Epidermal melanocyte (primary cell): ENCODE measurements at regions not wholly inside any gene's neighbourhood (a gene's known extent, or its start where the extent isn't known, plus 50 kb on each side); places are given as distances from the start of the nearest gene placed in this dataset.
"Not testable (repeated sequence)": the region's sequence is repeated elsewhere in the genome, so short reads cannot be mapped to it uniquely, and the experiment has no call there.

Experiments
- DNase-seq: peaks from one replicate; pipeline ENCODE4 v3.0.0; 2011; ENCODE audit warnings: low spot score; ENCODE audit not compliant: insufficient read length

DNA sequence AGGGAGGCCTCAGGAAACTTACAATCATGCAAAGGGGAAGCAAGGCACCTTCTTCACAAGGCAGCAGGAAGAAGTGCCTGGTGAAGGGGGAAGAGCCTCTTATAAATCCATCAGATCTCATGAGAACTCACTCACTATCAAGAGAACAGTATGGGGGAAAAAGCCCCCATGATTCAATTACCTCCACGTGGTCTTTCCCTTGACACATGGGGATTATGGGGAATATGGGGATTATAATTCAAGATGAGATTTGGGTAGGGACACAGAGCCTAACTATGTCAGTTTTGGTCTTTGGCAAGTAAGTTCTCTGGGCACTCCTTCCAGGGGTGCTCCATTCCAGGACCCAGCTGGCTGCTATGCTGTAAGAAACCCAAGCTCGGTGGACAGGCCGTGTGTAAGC, 275.3 kb upstream of the TUT7 start:
- no peak for DNase-seq

DNA sequence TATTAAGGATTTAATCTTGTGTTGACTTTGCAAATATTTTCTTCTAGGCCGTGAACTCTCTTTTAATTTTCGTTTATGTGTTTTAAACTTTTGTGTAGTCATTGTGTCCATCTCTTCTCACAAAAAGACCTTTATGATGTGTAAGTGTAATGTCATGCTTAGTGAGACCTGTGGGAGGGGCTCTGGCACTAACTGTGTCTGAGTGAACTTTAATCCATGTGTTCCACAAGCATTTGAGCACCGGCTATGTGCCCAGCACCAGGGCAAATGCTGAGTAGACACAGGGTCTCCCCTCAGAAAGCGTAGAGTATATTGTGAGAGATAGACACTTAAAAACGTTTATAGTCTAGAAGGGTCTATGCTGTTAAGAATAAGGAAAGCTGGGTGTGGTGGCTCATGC, 272.6 kb upstream of the TUT7 start:
- DNase-seq, result no peak

DNA sequence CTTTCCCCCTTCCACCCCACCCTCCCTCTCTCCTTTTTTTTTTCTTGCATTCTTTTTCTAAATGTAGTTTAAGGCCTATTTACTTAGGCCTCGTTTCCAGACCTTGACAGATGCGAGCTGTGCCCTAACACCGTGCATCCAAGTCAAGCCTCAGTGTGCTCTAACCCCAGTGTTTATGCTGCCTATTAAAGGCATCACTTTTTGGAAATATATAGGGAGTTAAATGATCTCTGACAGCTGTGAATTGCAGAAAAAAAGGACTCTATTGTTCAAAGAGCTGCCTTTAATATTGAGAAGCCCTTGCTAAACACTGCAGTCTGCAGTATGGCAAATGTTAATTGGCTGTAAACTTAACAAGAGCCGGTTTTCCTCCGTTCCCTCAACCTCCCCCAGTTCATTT, 270.4 kb upstream of the TUT7 start:
- DNase-seq, result no peak

DNA sequence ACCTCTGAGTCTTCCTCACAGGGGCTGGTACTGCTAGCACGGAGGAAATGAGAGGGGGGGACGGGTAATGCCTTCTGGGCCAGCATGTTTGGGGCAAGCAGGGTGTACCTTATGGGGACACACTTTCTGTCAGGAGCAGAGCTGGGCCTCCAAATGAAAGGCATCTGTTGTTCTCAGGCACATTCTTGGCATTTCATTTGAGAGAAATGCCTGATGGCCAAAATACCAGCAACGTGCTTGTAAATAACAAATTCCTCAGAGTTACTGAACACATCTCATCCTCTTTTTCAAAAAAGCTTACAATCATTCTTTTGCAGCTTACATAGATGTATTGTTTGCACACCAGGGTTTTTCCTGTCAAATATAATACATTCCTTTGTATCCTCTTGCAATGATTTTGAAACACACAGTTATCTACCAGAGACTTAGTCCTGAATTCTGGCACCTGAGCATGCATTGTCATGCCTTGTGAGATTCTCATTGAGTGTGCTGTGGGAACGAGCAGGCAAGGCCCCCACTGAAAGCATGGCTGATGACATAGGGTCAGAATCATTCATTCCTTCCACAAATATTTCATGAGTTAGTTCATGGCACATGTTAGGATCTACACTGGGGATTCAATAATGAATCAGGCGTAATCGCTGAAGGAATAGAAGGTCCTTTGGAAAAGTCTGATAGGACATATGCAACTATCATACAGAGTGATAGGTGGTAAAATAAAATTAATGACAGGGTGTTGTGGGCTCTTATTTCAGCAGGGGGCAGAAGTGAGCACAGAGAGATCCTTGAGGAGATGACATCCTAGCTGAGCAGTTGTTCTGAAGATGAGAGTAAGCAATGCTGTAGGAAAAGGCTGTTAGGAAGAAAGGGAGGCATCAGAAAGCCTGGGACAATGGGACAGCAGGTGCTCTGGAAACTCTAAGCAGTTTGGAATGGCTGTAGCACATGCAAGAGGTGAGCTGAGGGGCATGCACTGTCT, 260.9 kb upstream of the TUT7 start:
- DNase-seq, result no peak

DNA sequence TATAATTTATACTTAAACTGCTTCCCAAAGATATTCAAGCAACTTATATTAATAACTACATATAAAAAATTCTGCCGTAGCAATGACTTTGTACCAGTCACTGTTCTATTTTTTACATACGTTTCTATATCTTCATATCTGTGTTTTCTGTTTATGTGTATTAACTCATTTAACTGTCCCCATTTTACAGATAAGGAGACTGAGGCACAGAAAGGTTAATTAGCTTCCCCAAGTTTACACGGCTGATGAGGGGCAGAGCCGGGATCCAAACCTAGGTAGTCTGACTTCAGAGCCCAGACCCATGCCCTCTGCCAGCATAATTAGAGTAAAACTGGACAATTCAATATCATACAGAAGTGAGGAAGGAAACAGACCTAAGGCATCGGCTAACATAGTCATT, 259.7 kb upstream of the TUT7 start:
- DNase-seq, result no peak

DNA sequence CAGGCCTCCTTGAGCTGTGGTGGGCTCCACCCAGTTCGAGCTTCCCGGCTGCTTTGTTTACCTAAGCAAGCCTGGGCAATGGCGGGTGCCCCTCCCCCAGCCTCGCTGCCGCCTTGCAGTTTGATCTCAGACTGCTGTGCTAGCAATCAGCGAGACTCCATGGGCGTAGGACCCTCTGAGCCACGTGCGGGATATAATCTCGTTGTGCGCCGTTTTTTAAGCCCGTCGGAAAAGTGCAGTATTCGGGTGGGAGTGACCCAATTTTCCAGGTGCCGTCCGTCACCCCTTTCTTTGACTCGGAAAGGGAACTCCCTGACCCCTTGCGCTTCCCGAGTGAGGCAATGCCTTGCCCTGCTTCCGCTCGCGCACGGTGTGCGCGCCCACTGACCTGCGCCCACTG, 257.3 kb upstream of the TUT7 start:
- not testable (repeated sequence) for DNase-seq

DNA sequence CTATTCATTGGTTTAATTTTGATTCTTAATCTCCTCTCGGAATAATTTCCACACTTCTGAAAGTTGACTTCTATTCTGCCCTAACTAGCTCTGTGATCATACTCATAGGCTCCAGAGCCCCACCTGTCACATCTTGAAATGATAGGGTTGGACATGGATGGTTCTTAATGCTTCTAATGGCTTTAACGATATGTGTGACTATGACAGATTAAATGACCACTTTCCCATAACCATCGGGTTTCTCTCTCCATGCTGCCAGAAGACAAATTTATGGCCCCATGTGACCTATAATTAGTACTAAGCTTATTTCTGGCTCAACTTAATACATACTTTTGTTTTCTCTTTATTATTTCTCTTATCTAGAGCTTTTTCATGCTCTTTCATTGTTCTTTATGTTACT, 251.1 kb upstream of the TUT7 start:
- DNase-seq, result no peak

DNA sequence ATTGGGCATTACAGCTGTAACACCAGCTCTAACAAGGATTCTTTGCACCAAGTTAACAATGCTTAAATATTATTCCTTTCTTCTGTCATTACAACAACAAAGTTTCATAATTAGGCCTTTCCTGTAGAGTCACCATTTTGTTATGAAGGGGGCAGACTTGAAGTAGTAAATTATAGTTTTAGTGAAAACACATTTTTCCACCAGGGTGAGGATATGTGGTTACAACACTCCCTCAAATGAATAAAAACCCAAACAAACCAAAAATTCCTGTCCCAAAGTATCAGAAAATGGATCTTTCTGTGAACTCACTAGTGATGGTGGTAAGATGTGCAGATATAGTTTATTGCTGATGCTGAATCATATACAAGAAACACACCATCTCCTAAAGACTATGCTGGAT, 250.5 kb upstream of the TUT7 start:
- peak; percentile 34 for DNase-seq

DNA sequence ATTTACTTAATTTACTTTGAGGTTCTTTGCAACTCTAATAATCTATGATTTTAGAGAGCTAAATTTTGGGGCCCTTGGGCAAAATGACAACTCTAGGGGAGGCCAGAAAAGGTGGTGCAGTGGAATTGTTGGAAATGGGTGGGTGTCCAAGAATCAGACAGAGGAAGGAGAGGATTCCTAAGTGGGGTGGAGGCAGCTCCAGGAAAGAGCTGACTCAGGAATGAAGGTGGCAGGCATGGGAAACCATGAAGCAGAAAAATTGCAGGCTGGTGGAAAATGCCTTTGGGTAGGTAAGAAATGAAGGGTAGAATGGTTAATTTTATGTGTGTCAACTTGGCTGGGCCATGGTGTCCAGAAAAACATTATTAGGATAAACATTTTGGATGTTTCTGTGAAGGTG, 248.5 kb upstream of the TUT7 start:
- DNase-seq, result no peak

DNA sequence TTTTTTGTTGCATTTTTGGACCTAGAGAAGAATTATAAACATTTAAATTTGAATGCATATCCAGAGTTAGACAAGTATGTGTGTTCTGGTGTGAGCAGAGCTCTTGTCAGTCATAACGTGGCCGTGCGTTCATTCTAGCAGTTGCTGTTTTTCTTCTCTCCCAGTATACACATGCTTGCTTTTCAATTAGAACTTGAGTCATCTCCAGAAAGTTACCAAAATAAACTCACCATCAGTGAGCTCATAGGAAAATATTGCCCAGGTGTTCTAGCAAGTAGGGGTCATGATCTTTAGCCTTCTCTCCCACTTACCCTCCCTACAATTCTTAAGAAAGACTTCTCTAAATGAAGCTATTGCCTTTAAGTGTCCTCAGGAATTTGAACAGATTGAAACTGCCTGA, 247.5 kb upstream of the TUT7 start:
- no peak for DNase-seq

DNA sequence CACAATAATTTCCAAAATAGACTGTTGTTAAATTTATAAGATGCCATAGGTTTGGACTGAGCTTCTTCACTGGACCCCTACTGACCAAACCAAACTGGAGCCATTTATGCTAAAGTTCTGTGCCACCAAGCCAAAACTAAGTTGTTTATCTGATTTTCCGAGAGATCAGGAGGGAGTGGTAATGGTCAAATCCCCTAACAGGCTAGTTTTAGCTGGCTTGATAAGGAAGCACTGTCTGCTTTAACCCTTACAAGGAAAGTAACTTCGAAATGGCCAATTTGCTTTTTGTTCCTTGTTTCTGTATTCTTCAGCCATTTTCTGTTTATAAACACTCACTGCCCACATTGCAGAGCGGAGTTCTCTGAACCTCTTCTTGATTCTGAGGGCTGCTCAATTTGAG, 246.8 kb upstream of the TUT7 start:
- no peak for DNase-seq

DNA sequence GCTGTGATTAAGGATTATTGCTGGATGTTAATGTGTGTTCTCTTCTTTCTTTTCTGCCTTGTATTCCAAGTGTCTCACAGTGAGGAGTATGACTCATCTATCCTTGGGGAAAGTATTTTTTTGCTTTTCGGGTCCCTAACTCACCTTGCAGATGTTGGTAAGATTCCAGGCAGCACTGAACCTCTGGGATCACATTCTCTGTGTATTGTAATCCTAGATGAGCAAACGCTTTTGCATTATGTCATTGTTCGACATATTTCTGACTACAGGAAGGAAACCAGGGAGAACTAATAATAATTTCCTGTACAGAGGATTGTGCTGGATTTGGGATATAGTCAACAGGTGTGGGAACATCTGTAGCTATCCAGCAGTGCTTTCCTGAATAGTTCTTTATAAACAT, 246.1 kb upstream of the TUT7 start:
- no peak for DNase-seq

DNA sequence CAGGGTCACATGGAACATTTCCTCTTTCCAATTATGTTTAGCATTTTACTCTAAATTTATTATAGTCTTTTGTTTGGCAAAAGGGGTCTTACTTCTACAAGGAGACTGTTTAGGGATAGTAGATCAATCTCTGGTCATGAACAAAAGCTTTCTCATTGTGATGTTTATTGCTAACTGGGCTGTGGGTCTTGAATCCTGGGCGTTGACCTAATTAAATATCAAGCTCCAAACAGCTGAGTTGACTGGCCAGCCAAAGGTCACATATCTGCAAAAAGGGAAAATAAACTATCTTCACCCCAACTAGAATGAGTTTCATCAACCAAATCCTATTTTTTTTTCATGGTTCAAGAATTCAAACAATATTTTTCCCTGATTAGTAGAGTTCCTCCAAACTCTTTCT, 245.4 kb upstream of the TUT7 start:
- no peak for DNase-seq

DNA sequence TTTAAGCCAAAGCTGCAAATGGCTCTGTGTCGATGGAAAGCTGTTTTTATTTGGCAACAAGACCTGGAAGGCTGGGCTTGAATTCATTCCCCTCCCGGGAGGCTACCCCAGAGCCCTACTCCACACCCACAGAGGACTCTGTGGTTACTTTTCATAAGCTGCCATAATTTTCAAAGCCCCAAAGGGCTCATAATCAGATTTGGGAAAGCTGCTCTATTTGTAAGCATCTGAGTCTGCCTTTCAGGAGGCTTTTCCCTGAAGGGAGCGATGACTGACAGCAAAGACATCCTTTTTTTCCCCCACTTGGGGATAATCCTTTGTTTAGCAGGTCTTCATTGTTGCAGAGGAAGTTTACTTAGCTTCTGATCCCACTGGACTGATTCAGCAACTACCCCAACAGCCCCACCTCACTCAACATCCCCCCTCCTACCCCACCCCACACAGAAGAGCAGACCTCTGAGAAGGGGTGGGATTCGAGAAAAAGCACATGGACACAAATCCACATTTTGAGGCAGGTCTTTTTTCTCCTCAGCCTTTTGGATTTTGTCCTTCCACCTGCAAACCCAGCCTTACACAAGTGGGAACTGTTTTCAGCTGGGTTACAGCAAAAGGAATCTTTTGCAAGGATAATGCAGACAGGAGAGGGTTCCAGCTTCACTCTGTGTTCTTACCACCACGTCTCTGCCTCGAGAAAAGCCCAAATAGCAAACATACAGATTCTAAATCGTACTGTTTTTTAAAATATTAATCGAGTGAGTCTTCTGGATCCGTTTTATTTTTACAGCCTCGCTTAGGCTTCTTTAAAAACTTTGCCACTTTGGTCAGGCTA, 244.4 kb upstream of the TUT7 start:
- DNase-seq, result no peak

DNA sequence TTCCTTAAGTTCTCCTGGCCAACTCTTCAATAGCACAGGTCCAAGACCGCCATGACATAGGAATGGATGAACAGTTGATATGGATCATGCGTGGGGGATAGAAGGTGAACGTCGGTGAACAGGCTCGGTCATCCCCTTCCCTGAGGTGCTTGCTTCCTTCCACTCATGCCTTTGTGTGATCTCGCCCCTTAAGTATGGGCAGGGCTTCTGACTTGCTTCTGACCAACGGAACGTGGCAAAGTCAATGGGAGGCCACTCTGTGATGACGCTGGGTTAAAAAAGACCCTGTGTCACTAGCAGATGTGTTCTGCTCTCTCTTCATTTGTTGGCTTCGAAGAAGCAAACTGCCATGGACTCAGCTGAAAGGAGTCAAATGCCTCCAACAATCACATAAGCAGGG, 240.5 kb upstream of the TUT7 start:
- DNase-seq, result no peak

DNA sequence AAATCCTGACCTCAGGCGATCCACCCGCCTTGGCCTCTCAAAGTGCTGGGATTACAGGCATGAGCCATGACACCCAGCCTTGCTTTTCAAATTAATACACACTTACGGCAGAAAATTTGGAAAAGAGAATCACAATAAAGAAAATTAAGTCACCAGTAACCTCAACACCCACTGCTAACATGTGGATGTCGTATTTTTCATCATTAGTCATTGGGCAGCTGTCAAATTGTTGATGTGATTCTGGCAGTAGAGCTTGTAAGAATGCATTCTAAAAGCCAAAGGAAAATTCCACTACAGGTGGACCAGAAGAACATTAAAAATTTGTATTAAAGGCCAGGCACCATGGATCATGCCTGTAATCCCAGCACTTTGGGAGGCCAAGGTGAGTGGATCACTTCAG, 237.3 kb upstream of the TUT7 start:
- DNase-seq, result no peak

DNA sequence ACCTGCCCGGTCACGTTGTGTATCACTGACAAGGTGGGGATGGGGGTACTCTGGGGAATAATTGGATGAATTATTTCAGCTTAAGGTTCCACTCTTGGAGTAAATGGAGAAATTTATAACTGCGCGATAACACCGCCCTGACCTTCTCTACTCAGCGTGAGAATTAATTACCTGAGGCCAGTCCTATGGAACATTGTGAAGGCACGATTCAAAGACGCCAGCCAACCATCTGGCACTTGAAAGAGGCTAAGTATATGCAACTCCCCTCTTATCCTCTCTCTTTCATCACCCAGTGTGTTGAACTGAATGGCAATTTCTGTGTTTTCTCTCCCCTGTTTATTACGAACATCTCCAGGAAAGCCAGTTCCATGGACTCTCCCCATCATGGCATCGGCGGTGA, 235.5 kb upstream of the TUT7 start:
- DNase-seq, result no peak

DNA sequence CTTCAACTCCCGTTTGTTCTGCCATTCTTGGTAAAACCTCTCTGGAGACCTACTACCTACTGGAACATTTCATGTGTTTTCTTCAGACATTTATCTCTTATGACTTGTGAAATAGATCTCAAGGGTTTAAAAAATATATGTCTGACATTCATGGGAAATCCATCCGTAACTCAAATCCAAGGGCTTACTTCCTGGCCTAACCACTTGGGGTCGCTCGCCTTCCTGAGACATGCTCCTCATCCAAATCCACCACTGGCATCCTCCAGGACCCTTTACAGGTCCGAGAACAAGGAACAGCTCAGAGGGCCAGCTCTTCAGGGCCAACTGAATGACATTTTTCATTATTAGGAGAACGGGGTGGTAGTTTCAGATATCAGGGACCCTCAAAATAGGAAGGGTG, 235.1 kb upstream of the TUT7 start:
- DNase-seq, result no peak

DNA sequence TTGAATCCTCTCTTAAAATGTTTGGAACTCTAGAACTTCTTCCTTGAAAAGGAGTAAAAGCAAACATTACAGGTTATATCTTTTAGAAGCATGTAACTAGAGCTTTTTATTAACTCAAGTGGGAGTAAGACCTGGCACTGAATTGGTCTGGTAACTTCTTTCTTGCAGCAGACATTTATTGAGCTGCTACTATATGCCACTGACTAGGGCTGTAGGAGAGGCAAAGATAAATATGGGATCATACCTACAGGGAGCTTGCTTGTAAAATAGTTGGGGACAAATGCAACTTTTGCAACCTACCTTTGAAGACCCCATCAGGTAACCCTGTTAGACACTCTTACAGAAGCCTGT, 231.9 kb upstream of the TUT7 start:
- DNase-seq, result no peak

DNA sequence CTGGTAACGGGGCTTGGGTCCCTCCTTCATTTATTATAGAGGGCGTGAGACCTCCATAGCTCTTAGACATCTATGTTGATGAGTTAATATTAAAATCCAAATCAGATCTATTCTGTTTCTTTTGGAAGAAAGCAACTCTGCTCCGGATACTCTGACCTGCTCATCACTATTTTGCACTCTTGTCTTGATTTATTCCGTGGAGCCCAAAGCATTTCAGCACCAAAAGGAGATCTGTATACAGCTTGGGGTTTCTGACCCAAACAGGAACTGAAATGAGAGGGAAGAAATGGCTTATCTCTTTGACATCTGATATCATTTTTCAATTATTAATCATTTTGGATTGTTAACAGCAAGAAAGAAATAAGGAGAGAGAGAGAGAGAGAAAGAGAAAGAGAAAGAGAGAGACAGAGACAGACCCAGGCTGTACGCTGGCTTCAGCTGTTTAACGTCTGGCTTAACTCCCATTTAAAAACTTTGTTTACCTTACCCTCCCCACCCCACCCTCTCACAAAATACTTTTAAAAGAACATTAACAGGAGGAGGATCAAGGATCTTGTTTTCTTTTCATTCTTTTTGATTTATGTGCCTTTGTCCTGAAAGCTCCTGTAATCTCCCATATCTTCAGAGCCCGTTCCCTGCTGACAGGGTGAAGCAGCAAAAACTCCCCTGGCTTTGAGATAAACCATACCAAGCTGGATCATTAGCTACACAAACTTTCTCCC, 231.4 kb upstream of the TUT7 start:
- DNase-seq, result no peak

DNA sequence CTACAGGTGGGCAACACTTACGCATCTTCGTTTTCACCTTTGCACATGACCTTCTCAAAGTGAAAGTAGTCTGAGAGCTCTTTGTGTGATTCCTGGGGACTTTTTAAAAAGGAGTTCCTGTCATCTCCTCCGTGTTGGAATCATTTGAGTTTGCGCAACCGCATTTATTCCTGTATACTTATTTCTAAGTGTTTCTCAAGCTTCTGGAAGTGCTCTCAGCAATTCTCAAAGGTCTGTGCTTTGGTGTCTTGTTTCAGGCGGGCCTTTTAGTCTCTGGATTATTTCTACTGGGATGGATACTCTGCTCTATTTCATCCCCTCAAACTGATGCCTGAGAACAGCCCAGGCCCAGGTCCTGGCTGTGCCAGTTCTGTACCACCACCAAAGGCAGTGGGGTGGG, 226.5 kb upstream of the TUT7 start:
- DNase-seq, result no peak

DNA sequence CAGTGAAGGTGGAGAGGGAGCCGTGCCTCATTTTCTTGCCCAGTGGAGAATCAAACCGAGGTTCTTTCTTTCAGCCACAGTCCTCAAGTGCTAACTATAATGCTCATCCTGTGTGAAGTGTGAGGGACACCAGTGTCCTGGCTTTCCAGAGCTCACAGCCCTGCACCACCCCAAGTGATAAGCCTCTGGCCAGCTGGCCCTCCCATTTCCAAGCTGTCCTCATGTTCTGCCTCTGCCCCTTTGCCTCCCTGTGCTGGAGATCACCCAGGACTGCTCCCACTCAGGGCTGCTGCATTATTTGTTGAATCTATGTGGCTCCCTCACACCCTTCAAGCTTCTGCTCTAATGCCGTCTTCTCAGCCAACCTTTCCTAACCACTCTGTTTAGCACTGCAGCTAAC, 224.5 kb upstream of the TUT7 start:
- DNase-seq, result no peak
